SU-DHL-6 (cell line): ENCODE measurements at regions not wholly inside any gene's neighbourhood (a gene's known extent, or its start where the extent isn't known, plus 50 kb on each side); places are given as distances from the start of the nearest gene placed in this dataset.

ENCODE experiments used
- EZH2phosphoT487 ChIP-seq: fragments of 200-600 bp; sonication (generic), shearing (Covaris generic); conservative IDR thresholded peaks from 2 replicates; pipeline ENCODE4 v1.6.1; 2018; ENCODE audit warnings: mild to moderate bottlenecking, antibody characterized with exemption, low read length, moderate library complexity, mixed read lengths
- TF ChIP-seq, protein P1 (sequence below): fragments of 200-600 bp; sonication (generic); IDR thresholded peaks from one replicate; pipeline ENCODE4 v1.5.1; 2017; ENCODE audit warnings: antibody characterized with exemption, mild to moderate bottlenecking, low read length, moderate library complexity; ENCODE audit not compliant: insufficient read depth, poor library complexity, severe bottlenecking

DNA sequence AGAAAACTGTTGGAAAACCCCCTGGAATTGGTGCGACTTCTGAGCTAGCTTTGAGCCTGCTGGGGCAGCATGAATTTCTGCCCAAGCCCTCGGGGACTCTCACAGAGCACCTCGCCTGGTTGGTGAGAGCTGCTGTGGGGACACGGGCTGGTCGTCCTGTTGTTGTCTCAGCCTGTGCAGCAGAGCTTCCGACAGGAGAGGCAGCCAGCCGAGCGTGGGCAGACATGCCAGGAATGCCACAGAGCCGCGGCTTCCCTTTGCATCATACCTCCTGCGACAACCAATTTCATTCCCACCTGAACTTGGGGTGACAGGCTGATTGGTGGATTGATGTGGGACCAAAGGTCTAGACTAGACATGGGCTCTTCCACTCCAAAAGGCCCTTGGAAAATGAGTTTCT is 60.2 kb upstream of the NRBF2 start:
- TF ChIP-seq, protein P1, sequence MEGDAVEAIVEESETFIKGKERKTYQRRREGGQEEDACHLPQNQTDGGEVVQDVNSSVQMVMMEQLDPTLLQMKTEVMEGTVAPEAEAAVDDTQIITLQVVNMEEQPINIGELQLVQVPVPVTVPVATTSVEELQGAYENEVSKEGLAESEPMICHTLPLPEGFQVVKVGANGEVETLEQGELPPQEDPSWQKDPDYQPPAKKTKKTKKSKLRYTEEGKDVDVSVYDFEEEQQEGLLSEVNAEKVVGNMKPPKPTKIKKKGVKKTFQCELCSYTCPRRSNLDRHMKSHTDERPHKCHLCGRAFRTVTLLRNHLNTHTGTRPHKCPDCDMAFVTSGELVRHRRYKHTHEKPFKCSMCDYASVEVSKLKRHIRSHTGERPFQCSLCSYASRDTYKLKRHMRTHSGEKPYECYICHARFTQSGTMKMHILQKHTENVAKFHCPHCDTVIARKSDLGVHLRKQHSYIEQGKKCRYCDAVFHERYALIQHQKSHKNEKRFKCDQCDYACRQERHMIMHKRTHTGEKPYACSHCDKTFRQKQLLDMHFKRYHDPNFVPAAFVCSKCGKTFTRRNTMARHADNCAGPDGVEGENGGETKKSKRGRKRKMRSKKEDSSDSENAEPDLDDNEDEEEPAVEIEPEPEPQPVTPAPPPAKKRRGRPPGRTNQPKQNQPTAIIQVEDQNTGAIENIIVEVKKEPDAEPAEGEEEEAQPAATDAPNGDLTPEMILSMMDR = no peak
- TF ChIP-seq EZH2phosphoT487 = no peak
